ENCODE measurements at regions not wholly inside any gene's neighbourhood (a gene's known extent, or its start where the extent isn't known, plus 50 kb on each side); places are given as distances from the start of the nearest gene placed in this dataset.

DNA sequence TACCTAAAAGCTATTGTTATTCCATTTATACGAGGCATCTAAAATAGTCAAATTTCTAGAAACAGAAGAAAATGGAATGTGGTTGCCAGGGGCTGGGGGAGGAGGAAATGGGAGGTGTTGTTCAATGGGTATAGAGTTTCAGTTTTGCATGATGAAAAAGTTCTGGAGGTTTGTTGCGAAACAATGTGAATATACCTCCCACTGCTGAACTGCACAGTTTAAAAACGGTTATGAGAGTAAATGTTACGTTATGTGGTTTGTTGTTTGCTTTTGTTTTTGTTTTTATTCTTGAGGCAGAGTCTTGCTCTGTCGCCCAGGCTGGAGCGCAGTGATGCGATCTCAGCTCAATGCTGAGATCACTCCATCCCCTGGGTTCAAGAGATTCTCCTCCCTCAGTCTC is 64.9 kb upstream of the NRBF2 start:
- Histone ChIP-seq H3K4me2 (peak overlapping the region; percentile 38), H3K27ac (no peak overlapping the region), H3K9ac (no peak overlapping the region), H3K36me3 (ENCODE audit: insufficient read depth) (no peaks in the 10 kb centered on the region), H3K27me3 (ENCODE audit: insufficient read depth, low read depth) (no peaks in the 10 kb centered on the region), H3K79me2 (ENCODE audit: insufficient read depth, low read depth) (no peaks in the 10 kb centered on the region), H2AFZ (ENCODE audit: low read depth) (peak overlapping the region; percentile 9; the same call in 1 of the 2 replicates), H3K4me3 (IDR thresholded peaks at IDR 0.05; ENCODE audit: insufficient read depth, low read depth, low read length) (no peak overlapping the region), H4K20me1 (ENCODE audit: insufficient read depth) (no peaks in the 10 kb centered on the region), H3K4me1 (ENCODE audit: low read depth, poor library complexity, severe bottlenecking) (peaks cover 20% of the 10 kb centered on the region)
- TF ChIP-seq, protein P1, sequence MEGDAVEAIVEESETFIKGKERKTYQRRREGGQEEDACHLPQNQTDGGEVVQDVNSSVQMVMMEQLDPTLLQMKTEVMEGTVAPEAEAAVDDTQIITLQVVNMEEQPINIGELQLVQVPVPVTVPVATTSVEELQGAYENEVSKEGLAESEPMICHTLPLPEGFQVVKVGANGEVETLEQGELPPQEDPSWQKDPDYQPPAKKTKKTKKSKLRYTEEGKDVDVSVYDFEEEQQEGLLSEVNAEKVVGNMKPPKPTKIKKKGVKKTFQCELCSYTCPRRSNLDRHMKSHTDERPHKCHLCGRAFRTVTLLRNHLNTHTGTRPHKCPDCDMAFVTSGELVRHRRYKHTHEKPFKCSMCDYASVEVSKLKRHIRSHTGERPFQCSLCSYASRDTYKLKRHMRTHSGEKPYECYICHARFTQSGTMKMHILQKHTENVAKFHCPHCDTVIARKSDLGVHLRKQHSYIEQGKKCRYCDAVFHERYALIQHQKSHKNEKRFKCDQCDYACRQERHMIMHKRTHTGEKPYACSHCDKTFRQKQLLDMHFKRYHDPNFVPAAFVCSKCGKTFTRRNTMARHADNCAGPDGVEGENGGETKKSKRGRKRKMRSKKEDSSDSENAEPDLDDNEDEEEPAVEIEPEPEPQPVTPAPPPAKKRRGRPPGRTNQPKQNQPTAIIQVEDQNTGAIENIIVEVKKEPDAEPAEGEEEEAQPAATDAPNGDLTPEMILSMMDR (conservative IDR thresholded peaks at IDR 0.05; ENCODE audit: low read depth, low read length): no peak

DNA sequence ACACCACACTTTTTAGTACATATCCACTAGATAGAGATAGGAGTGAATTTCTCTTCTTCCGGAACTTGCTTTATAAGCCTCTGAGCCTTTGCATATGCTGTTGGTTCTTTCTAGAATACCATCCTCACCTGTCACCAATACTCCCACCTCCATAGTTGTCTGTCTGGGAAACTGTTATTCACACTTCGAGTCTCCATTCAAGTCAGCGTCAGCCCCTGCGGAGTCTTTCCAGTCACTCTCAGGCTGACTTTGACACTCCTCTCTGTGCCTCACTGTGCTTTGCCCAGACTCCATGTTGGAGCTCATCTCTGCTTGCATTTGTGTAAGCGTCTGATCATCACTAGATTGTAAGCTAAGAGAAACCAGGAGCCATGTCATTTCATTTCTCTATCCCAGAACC is 66.5 kb upstream of the NRBF2 start:
- Histone ChIP-seq H3K4me1 (ENCODE audit: low read depth, poor library complexity, severe bottlenecking) (peaks cover 20% of the 10 kb centered on the region), H3K4me2 (no peak overlapping the region), H3K4me3 (IDR thresholded peaks at IDR 0.05; ENCODE audit: insufficient read depth, low read depth, low read length) (no peak overlapping the region), H3K9ac (no peak overlapping the region), H3K79me2 (ENCODE audit: insufficient read depth, low read depth) (no peaks in the 10 kb centered on the region), H3K36me3 (ENCODE audit: insufficient read depth) (no peaks in the 10 kb centered on the region), H4K20me1 (ENCODE audit: insufficient read depth) (no peaks in the 10 kb centered on the region), H3K27me3 (ENCODE audit: insufficient read depth, low read depth) (no peaks in the 10 kb centered on the region), H3K27ac (no peak overlapping the region), H2AFZ (ENCODE audit: low read depth) (no peak overlapping the region)
- TF ChIP-seq, protein P1 (conservative IDR thresholded peaks at IDR 0.05; ENCODE audit: low read depth, low read length): no peak

DNA sequence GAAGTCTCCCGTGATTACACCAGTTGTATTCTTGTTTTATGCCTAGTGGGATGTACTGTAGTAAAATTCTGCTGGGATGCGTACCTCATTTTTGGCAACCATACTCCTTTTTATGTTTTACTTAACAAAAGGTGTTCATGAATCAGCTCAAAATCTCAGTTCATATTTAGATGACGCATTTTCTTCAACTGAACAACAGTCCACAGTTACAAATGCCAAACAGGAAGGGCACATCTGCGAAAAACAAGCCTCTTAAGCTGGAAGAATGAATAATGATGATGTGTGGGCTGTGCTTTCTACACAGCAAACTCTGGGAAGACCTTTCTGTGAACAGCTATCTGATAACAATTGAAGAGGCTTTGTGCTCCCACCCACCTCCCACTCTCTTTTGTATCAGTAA is 68.4 kb upstream of the NRBF2 start:
- no peak overlapping the region for H3K4me2 ChIP-seq
- H3K4me1 ChIP-seq (ENCODE audit: low read depth, poor library complexity, severe bottlenecking): peaks cover 20% of the 10 kb centered on the region
- H3K27me3 ChIP-seq (ENCODE audit: insufficient read depth, low read depth): no peaks in the 10 kb centered on the region
- no peak overlapping the region for H3K4me3 ChIP-seq (IDR thresholded peaks at IDR 0.05; ENCODE audit: insufficient read depth, low read depth, low read length)
- TF ChIP-seq, protein P1 (conservative IDR thresholded peaks at IDR 0.05; ENCODE audit: low read depth, low read length): no peak
- no peaks in the 10 kb centered on the region for H3K36me3 ChIP-seq (ENCODE audit: insufficient read depth)
- no peaks in the 10 kb centered on the region for H3K79me2 ChIP-seq (ENCODE audit: insufficient read depth, low read depth)
- H2AFZ ChIP-seq (ENCODE audit: low read depth): no peak overlapping the region
- no peaks in the 10 kb centered on the region for H4K20me1 ChIP-seq (ENCODE audit: insufficient read depth)
- no peak overlapping the region for H3K9ac ChIP-seq
- H3K27ac ChIP-seq: no peak overlapping the region

DNA sequence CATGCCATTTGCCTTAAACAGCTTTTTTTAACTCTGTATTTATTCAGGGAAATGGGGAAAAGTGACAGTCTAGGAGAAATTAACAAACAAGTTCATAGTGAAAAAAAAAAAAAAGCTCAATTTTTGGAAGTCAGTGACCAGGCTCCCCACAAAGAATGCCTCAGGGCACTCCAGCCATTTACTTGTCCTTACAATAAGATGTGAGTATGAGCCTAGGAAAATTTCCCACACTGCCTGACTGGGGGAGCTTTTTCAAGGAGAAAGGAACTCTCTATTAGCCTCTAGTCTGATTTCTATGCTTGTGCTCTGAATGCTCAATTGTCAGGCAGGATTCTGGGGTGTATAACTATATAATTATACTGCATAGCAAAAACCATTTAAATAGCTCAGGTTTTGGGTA is 74.9 kb upstream of the NRBF2 start:
- H3K4me2 ChIP-seq: no peak overlapping the region
- no peak overlapping the region for H3K9ac ChIP-seq
- H4K20me1 ChIP-seq (ENCODE audit: insufficient read depth): no peaks in the 10 kb centered on the region
- no peaks in the 10 kb centered on the region for H3K4me1 ChIP-seq (ENCODE audit: low read depth, poor library complexity, severe bottlenecking)
- H3K4me3 ChIP-seq (IDR thresholded peaks at IDR 0.05; ENCODE audit: insufficient read depth, low read depth, low read length): no peak overlapping the region
- TF ChIP-seq, protein P1 (conservative IDR thresholded peaks at IDR 0.05; ENCODE audit: low read depth, low read length): no peak
- no peaks in the 10 kb centered on the region for H3K27me3 ChIP-seq (ENCODE audit: insufficient read depth, low read depth)
- no peak overlapping the region for H3K27ac ChIP-seq
- H3K36me3 ChIP-seq (ENCODE audit: insufficient read depth): no peaks in the 10 kb centered on the region
- H2AFZ ChIP-seq (ENCODE audit: low read depth): no peak overlapping the region
- no peaks in the 10 kb centered on the region for H3K79me2 ChIP-seq (ENCODE audit: insufficient read depth, low read depth)
